Astrocyte of the spinal cord (primary cell): ENCODE measurements at regions not wholly inside any gene's neighbourhood (a gene's known extent, or its start where the extent isn't known, plus 50 kb on each side); places are given as distances from the start of the nearest gene placed in this dataset.

Experiments used
- DNase-seq: peaks from one replicate; pipeline ENCODE4 v3.0.0; 2011; ENCODE audit warnings: low read depth, low spot score
- H3K4me3 ChIP-seq: 2 replicates; pipeline ENCODE4 v1.5.1; 2011; ENCODE audit warnings: low read depth, mild to moderate bottlenecking, low read length, moderate library complexity
- in situ Hi-C: cut with HindIII; loops from 2 replicates; pipeline ENCODE4 v1.10.0; 2017; ENCODE audit warnings: low sequenced_read_pairs
- TF ChIP-seq, protein P1 (sequence below): IDR thresholded peaks from 2 replicates; pipeline ENCODE4 v1.5.1; 2012; ENCODE audit warnings: low read depth, mild to moderate bottlenecking, low read length, inconsistent platforms

- in situ Hi-C loops = no loop called here
Observed at GRCh38 chr14:98244162-98244948, 1027.6 kb downstream of the BCL11B start.

GRCh38 chr14:98244966-98245569, 1026.9 kb downstream of the BCL11B start:
- TF ChIP-seq, protein P1, sequence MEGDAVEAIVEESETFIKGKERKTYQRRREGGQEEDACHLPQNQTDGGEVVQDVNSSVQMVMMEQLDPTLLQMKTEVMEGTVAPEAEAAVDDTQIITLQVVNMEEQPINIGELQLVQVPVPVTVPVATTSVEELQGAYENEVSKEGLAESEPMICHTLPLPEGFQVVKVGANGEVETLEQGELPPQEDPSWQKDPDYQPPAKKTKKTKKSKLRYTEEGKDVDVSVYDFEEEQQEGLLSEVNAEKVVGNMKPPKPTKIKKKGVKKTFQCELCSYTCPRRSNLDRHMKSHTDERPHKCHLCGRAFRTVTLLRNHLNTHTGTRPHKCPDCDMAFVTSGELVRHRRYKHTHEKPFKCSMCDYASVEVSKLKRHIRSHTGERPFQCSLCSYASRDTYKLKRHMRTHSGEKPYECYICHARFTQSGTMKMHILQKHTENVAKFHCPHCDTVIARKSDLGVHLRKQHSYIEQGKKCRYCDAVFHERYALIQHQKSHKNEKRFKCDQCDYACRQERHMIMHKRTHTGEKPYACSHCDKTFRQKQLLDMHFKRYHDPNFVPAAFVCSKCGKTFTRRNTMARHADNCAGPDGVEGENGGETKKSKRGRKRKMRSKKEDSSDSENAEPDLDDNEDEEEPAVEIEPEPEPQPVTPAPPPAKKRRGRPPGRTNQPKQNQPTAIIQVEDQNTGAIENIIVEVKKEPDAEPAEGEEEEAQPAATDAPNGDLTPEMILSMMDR = no peak
- in situ Hi-C loops = no loop called here
- no peak overlapping the region for H3K4me3 ChIP-seq
- DNase-seq = no peak

More at GRCh38 chr14:98244162-98244948, 1027.6 kb downstream of the BCL11B start:
- H3K4me3 ChIP-seq = no peak overlapping the region
- TF ChIP-seq, protein P1 = no peak
- DNase-seq = no peak

DNA sequence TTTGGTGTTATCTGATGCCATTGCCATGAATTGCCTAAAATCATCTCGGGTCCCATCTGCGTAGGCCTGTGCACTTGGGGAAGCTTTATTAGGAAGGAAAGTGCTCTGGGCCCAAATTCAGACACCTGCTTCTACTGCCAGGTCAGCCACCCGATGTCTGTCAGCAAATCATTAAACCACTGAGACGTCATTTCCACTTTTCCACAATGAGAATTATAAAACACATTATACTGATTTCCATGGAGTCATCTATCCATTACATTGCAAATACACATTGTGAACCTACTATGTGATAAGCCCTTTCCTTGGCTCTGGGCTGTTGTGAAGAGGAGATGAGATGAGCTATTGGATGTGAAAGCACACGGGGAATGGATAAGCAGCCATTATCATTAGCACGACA, 1022.9 kb downstream of the BCL11B start:
- TF ChIP-seq, protein P1 = no peak
- in situ Hi-C loops = no loop called here
- DNase-seq = no peak
- H3K4me3 ChIP-seq = no peak overlapping the region

DNA sequence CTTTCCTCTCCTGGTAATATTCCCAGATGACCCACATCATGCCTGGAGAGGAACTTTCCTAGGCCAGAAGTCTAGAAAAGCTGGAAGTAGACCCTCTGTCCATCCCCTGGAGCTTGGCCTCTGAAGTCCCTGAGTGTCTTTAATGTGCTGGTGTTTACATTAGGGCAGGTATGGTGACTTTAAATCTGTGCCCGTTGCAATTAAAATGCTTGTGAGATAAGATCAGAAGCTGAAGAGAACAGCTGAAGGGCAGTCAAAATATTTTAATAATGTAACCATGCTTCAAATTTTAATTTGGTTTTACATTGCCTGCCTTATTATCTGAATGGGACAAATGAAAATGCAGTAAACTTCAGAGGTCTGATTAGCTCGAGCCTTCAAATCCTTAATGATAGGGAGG, 1022.5 kb downstream of the BCL11B start:
- TF ChIP-seq, protein P1 = no peak
- DNase-seq = no peak
- in situ Hi-C loops = no loop called here

DNA sequence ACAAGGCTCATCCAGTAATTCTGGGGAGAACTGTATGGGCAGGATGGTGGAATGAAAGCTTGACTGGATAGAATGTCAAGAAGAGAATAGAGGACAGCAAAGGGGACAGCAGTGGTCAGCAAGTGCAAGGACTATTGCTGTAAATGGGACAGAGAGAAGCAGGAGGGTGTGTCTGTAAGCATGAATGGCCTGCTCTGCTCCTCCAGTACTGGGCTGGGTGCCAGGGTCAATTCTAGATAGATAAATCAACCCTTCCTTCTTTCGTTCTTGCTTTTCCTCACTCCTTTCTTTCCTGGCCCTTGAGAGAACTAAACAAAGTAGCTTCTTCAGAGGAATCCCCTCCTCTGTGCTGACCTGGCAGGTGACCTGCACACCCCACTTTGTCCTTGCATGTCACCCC, 1019.2 kb downstream of the BCL11B start:
- in situ Hi-C loops = no loop called here
- TF ChIP-seq, protein P1 = no peak
- no peak for DNase-seq
- H3K4me3 ChIP-seq = no peak overlapping the region

More for the DNA sequence above, 1022.5 kb downstream of the BCL11B start:
- no peak overlapping the region for H3K4me3 ChIP-seq

GRCh38 chr14:98259881-98260280, 1012.1 kb downstream of the BCL11B start:
- H3K4me3 ChIP-seq = no peak overlapping the region
- in situ Hi-C loops = no loop called here
- no peak for DNase-seq
- TF ChIP-seq, protein P1 = no peak
